HEK293 (cell line): ENCODE measurements at regions not wholly inside any gene's neighbourhood (a gene's known extent, or its start where the extent isn't known, plus 50 kb on each side); places are given as distances from the start of the nearest gene placed in this dataset.

Experiments
- CTCF ChIP-seq: fragments of 450-650 bp; formaldehyde crosslinking; IDR thresholded peaks from 2 replicates; pipeline ENCODE4 v1.5.1; 2016; ENCODE audit warnings: missing biosample characterization, missing genetic modification characterization
- TCF7L2 ChIP-seq: IDR thresholded peaks from 2 replicates; pipeline ENCODE4 v1.6.1; 2011; ENCODE audit warnings: low read depth, mild to moderate bottlenecking, inconsistent platforms, low read length, moderate library complexity, borderline replicate concordance
- TRIM28 ChIP-seq: IDR thresholded peaks from 2 replicates; pipeline ENCODE4 v1.6.1; 2011; ENCODE audit warnings: low read length, control low read depth, borderline replicate concordance

DNA sequence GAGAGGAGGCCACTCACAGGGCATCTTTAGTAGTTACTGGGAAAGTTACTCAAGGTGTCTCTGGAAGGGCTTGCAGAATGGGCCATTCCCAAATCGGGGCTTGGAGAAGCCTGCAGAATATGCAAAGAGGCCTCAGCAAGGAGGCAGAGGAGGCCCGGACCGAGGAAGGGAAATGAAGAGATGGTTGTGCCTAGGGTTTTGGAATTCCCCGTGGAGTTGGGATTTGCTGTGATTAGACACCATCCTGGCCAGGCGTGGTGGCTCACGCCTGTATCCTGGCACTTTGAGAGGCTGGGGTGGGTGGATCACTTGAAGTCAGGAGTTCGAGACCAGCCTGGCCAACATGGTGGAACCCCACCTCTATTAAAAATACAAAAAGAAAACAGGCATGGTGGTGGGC is 193.0 kb downstream of the IRF8 start:
- TF ChIP-seq TCF7L2 (no peak), TRIM28 (no peak), CTCF (tag by site-specific recombination) (no peak)
